ENCODE measurements at regions not wholly inside any gene's neighbourhood (a gene's known extent, or its start where the extent isn't known, plus 50 kb on each side); places are given as distances from the start of the nearest gene placed in this dataset.

DNA sequence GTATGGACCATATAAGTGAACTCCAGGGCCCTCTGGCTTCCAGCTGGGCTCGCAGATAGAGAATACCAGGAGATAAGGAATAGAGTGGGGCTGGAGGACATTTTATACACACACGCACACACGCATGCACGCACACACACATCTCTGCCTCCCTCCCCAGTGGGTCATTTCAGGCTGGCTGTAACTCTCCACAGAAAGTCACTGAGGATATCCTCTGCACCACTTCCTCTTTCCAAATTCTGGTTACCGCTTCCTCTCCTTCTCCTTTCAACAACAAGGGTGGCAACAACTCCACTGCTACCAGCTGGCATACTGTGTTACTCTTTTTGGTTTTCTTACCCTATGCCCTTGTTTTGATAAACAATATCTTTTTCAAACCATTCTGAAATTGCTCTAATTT lies 280.2 kb downstream of the COL12A1 start:
- ATAC-seq: no peak
- TF ChIP-seq ZC3H10 (CRISPR knock-in tag; IDR thresholded peaks at IDR 0.05): no peak
- no peak for TF ChIP-seq GLIS3 (CRISPR knock-in tag; IDR thresholded peaks at IDR 0.05)
- TF ChIP-seq ISL1 (CRISPR knock-in tag; IDR thresholded peaks at IDR 0.05): no peak
- TF ChIP-seq, protein P1, sequence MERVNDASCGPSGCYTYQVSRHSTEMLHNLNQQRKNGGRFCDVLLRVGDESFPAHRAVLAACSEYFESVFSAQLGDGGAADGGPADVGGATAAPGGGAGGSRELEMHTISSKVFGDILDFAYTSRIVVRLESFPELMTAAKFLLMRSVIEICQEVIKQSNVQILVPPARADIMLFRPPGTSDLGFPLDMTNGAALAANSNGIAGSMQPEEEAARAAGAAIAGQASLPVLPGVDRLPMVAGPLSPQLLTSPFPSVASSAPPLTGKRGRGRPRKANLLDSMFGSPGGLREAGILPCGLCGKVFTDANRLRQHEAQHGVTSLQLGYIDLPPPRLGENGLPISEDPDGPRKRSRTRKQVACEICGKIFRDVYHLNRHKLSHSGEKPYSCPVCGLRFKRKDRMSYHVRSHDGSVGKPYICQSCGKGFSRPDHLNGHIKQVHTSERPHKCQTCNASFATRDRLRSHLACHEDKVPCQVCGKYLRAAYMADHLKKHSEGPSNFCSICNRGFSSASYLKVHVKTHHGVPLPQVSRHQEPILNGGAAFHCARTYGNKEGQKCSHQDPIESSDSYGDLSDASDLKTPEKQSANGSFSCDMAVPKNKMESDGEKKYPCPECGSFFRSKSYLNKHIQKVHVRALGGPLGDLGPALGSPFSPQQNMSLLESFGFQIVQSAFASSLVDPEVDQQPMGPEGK (CRISPR knock-in tag; IDR thresholded peaks at IDR 0.05; ENCODE audit: borderline replicate concordance): no peak
- no peak for TF ChIP-seq TOX (CRISPR knock-in tag; IDR thresholded peaks at IDR 0.05; ENCODE audit: borderline replicate concordance)
- TF ChIP-seq, protein P2, sequence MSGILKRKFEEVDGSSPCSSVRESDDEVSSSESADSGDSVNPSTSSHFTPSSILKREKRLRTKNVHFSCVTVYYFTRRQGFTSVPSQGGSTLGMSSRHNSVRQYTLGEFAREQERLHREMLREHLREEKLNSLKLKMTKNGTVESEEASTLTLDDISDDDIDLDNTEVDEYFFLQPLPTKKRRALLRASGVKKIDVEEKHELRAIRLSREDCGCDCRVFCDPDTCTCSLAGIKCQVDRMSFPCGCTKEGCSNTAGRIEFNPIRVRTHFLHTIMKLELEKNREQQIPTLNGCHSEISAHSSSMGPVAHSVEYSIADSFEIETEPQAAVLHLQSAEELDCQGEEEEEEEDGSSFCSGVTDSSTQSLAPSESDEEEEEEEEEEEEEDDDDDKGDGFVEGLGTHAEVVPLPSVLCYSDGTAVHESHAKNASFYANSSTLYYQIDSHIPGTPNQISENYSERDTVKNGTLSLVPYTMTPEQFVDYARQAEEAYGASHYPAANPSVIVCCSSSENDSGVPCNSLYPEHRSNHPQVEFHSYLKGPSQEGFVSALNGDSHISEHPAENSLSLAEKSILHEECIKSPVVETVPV (CRISPR knock-in tag; IDR thresholded peaks at IDR 0.05): no peak
- TF ChIP-seq ZNF70 (CRISPR knock-in tag; IDR thresholded peaks at IDR 0.05): no peak

DNA sequence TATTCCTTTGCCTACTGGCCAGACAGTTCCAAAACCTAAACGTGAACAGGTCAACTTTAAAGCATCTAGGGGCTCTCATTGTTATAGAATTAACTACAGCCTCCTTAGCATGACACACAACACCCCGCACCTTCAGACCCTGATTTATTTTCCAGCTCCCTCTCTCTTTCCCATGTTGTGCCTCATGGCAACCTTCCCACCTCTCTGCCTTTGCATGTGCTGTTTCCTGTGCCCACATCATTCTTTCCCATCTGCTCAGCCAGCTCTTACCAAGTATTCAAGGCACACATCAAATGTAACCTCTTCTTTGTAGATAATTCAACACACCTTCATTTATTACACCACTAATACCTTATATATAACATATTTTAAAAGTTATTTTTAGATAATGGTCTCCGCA lies 291.0 kb downstream of the COL12A1 start:
- ATAC-seq: no peak
- TF ChIP-seq, protein P3, sequence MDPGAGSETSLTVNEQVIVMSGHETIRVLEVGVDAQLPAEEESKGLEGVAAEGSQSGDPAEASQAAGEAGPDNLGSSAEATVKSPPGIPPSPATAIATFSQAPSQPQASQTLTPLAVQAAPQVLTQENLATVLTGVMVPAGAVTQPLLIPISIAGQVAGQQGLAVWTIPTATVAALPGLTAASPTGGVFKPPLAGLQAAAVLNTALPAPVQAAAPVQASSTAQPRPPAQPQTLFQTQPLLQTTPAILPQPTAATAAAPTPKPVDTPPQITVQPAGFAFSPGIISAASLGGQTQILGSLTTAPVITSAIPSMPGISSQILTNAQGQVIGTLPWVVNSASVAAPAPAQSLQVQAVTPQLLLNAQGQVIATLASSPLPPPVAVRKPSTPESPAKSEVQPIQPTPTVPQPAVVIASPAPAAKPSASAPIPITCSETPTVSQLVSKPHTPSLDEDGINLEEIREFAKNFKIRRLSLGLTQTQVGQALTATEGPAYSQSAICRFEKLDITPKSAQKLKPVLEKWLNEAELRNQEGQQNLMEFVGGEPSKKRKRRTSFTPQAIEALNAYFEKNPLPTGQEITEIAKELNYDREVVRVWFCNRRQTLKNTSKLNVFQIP (CRISPR knock-in tag; IDR thresholded peaks at IDR 0.05; ENCODE audit: borderline replicate concordance, low read depth): no peak
- TF ChIP-seq GLIS3 (CRISPR knock-in tag; IDR thresholded peaks at IDR 0.05): no peak
- TF ChIP-seq ESRRG (CRISPR knock-in tag; IDR thresholded peaks at IDR 0.05): no peak
- TF ChIP-seq ZC3H10 (CRISPR knock-in tag; IDR thresholded peaks at IDR 0.05): no peak
- TF ChIP-seq OSR1 (CRISPR knock-in tag; IDR thresholded peaks at IDR 0.05): no peak
- TF ChIP-seq ISL1 (CRISPR knock-in tag; IDR thresholded peaks at IDR 0.05): no peak
- TF ChIP-seq ZNF70 (CRISPR knock-in tag; IDR thresholded peaks at IDR 0.05): no peak

DNA sequence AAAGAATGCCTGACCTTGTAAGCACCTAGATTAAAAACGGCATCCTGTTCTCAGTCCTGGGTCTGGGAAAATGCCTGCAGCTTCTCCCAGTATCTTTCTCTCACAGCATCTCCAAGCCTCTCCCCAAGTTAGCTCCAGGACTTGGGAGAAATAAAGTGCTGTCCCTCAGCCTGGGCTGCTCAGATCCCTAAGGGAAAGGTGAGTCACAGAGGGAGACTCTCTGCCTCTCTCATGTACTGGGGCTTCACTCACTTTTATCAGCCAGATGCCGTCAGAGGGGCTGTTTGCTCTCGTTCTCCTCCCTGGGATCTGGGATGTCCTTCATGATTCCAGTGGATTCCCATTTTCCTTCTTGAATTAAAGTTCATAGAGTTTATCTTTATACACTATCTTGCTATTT lies 293.6 kb downstream of the COL12A1 start:
- ATAC-seq: no peak
- TF ChIP-seq OSR1 (CRISPR knock-in tag; IDR thresholded peaks at IDR 0.05) (no peak), ESRRG (CRISPR knock-in tag; IDR thresholded peaks at IDR 0.05) (no peak)
- TF ChIP-seq, protein P1 (CRISPR knock-in tag; IDR thresholded peaks at IDR 0.05; ENCODE audit: borderline replicate concordance): no peak
- TF ChIP-seq, protein P4, sequence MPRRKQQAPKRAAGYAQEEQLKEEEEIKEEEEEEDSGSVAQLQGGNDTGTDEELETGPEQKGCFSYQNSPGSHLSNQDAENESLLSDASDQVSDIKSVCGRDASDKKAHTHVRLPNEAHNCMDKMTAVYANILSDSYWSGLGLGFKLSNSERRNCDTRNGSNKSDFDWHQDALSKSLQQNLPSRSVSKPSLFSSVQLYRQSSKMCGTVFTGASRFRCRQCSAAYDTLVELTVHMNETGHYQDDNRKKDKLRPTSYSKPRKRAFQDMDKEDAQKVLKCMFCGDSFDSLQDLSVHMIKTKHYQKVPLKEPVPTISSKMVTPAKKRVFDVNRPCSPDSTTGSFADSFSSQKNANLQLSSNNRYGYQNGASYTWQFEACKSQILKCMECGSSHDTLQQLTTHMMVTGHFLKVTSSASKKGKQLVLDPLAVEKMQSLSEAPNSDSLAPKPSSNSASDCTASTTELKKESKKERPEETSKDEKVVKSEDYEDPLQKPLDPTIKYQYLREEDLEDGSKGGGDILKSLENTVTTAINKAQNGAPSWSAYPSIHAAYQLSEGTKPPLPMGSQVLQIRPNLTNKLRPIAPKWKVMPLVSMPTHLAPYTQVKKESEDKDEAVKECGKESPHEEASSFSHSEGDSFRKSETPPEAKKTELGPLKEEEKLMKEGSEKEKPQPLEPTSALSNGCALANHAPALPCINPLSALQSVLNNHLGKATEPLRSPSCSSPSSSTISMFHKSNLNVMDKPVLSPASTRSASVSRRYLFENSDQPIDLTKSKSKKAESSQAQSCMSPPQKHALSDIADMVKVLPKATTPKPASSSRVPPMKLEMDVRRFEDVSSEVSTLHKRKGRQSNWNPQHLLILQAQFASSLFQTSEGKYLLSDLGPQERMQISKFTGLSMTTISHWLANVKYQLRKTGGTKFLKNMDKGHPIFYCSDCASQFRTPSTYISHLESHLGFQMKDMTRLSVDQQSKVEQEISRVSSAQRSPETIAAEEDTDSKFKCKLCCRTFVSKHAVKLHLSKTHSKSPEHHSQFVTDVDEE (CRISPR knock-in tag; IDR thresholded peaks at IDR 0.05): no peak
- TF ChIP-seq, protein P5, sequence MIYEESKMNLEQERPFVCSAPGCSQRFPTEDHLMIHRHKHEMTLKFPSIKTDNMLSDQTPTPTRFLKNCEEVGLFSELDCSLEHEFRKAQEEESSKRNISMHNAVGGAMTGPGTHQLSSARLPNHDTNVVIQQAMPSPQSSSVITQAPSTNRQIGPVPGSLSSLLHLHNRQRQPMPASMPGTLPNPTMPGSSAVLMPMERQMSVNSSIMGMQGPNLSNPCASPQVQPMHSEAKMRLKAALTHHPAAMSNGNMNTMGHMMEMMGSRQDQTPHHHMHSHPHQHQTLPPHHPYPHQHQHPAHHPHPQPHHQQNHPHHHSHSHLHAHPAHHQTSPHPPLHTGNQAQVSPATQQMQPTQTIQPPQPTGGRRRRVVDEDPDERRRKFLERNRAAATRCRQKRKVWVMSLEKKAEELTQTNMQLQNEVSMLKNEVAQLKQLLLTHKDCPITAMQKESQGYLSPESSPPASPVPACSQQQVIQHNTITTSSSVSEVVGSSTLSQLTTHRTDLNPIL (CRISPR knock-in tag; IDR thresholded peaks at IDR 0.05; ENCODE audit: low read depth): no peak
- TF ChIP-seq, protein P3 (CRISPR knock-in tag; IDR thresholded peaks at IDR 0.05; ENCODE audit: borderline replicate concordance, low read depth): no peak

DNA sequence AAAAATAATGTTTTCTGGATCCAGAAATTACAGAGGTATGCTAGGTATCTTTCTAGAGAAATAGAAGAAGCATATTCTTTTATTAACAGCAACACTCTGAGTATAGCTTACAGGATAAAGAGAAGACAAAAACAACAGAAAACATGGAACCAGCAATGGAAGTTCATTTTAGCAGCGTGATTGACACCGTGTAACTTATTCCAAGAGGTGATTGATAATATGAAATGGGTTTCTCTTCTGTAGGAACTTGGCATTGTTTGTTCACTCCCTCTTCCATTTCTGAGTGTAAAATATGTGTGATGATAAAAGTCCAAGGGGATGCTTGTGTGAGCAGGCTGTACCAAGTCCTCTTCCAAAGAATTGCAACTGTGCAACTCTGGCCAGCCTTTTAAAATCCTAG lies 303.0 kb downstream of the COL12A1 start:
- no peak for ATAC-seq
- TF ChIP-seq CSDC2 (CRISPR knock-in tag; IDR thresholded peaks at IDR 0.05) (no peak), PPARA (CRISPR knock-in tag; IDR thresholded peaks at IDR 0.05; ENCODE audit: borderline replicate concordance) (no peak), ISL1 (CRISPR knock-in tag; IDR thresholded peaks at IDR 0.05) (no peak), ZNF70 (CRISPR knock-in tag; IDR thresholded peaks at IDR 0.05) (no peak), RARB (CRISPR knock-in tag; IDR thresholded peaks at IDR 0.05) (no peak), ZNF8 (CRISPR knock-in tag; IDR thresholded peaks at IDR 0.05) (no peak)
- TF ChIP-seq, protein P2 (CRISPR knock-in tag; IDR thresholded peaks at IDR 0.05): no peak
- TF ChIP-seq, protein P3 (CRISPR knock-in tag; IDR thresholded peaks at IDR 0.05; ENCODE audit: borderline replicate concordance, low read depth): no peak
- TF ChIP-seq, protein P5 (CRISPR knock-in tag; IDR thresholded peaks at IDR 0.05; ENCODE audit: low read depth): no peak

Measured in SK-N-SH treated with all-trans-retinoic acid at 6 μM for 48 hours (cell line).